Effector memory CD4-positive, alpha-beta T cell (primary cell): ENCODE measurements at regions not wholly inside any gene's neighbourhood (a gene's known extent, or its start where the extent isn't known, plus 50 kb on each side); places are given as distances from the start of the nearest gene placed in this dataset.

ENCODE experiments used
- DNase-seq, 3 donors: peaks; one replicate each; pipeline ENCODE4 v3.0.0-alpha.2; 2020
- H3K27ac ChIP-seq: 2 replicates; pipeline ENCODE4 v1.7.0; 2013; ENCODE audit warnings: mild to moderate bottlenecking, low read length, moderate library complexity; ENCODE audit not compliant: insufficient read depth, poor library complexity, severe bottlenecking
- H3K27me3 ChIP-seq: replicated peaks from 2 replicates; pipeline ENCODE4 v1.7.0; 2013; ENCODE audit warnings: mild to moderate bottlenecking, low read length; ENCODE audit not compliant: insufficient read depth, control insufficient read depth, poor library complexity, severe bottlenecking
- H3K36me3 ChIP-seq: 2 replicates; pipeline ENCODE4 v1.7.0; 2013; ENCODE audit warnings: mild to moderate bottlenecking, low read length, moderate library complexity; ENCODE audit not compliant: control insufficient read depth, insufficient read depth
- H3K4me1 ChIP-seq: 2 replicates; pipeline ENCODE4 v1.7.0; 2013; ENCODE audit warnings: low read length, mild to moderate bottlenecking; ENCODE audit not compliant: control insufficient read depth, insufficient read depth, poor library complexity, severe bottlenecking
- H3K4me3 ChIP-seq: 2 replicates; pipeline ENCODE4 v1.7.0; 2013; ENCODE audit warnings: low read length, low read depth, mild to moderate bottlenecking; ENCODE audit not compliant: insufficient read depth, poor library complexity, severe bottlenecking
- H3K9me3 ChIP-seq: 2 replicates; pipeline ENCODE4 v1.7.0; 2013; ENCODE audit warnings: mild to moderate bottlenecking, low read length, moderate library complexity; ENCODE audit not compliant: control insufficient read depth

- DNase-seq: no peak
- Histone ChIP-seq H3K9me3 (no peaks in the 10 kb centered on the region), H3K36me3 (no peaks in the 10 kb centered on the region), H3K4me3 (no peak overlapping the region), H3K4me1 (no peaks in the 10 kb centered on the region), H3K27me3 (no peaks in the 10 kb centered on the region), H3K27ac (no peak overlapping the region)
Measured at GRCh38 chr1:221099747-221100595, 220.7 kb downstream of the HLX start.

GRCh38 chr1:221100611-221101010 is 221.4 kb downstream of the HLX start:
- H3K4me3 ChIP-seq: no peak overlapping the region
- H3K36me3 ChIP-seq: no peaks in the 10 kb centered on the region
- no peak for DNase-seq
- H3K27me3 ChIP-seq: no peaks in the 10 kb centered on the region
- H3K27ac ChIP-seq: no peak overlapping the region
- H3K4me1 ChIP-seq: no peaks in the 10 kb centered on the region
- H3K9me3 ChIP-seq: no peaks in the 10 kb centered on the region

GRCh38 chr1:221101807-221102605 is 222.8 kb downstream of the HLX start:
- H3K4me3 ChIP-seq: no peak overlapping the region
- no peak overlapping the region for H3K27ac ChIP-seq

GRCh38 chr1:221104596-221104995 is 225.4 kb downstream of the HLX start:
- no peak for DNase-seq
- H3K36me3 ChIP-seq: no peaks in the 10 kb centered on the region

More at GRCh38 chr1:221101807-221102605, 222.8 kb downstream of the HLX start:
- Histone ChIP-seq H3K4me1 (no peaks in the 10 kb centered on the region), H3K9me3 (no peaks in the 10 kb centered on the region), H3K36me3 (no peaks in the 10 kb centered on the region), H3K27me3 (no peaks in the 10 kb centered on the region)
- no peak for DNase-seq

GRCh38 chr1:221105578-221105977 is 226.3 kb downstream of the HLX start:
- H3K27me3 ChIP-seq: no peaks in the 10 kb centered on the region
- no peak overlapping the region for H3K27ac ChIP-seq
- H3K4me3 ChIP-seq: no peak overlapping the region
- no peaks in the 10 kb centered on the region for H3K4me1 ChIP-seq
- no peaks in the 10 kb centered on the region for H3K36me3 ChIP-seq
- no peak for DNase-seq
- H3K9me3 ChIP-seq: no peaks in the 10 kb centered on the region

More at GRCh38 chr1:221104596-221104995, 225.4 kb downstream of the HLX start:
- H3K27me3 ChIP-seq: no peaks in the 10 kb centered on the region
- H3K4me3 ChIP-seq: no peak overlapping the region
- no peaks in the 10 kb centered on the region for H3K4me1 ChIP-seq
- no peaks in the 10 kb centered on the region for H3K9me3 ChIP-seq
- H3K27ac ChIP-seq: no peak overlapping the region

GRCh38 chr1:221106616-221107015 is 227.4 kb downstream of the HLX start:
- DNase-seq: no peak
- Histone ChIP-seq H3K4me1 (no peaks in the 10 kb centered on the region), H3K36me3 (no peaks in the 10 kb centered on the region), H3K9me3 (no peaks in the 10 kb centered on the region), H3K4me3 (no peak overlapping the region), H3K27me3 (no peaks in the 10 kb centered on the region), H3K27ac (no peak overlapping the region)

- Histone ChIP-seq H3K36me3 (no peaks in the 10 kb centered on the region), H3K4me1 (no peaks in the 10 kb centered on the region), H3K4me3 (no peak overlapping the region), H3K27me3 (no peaks in the 10 kb centered on the region), H3K9me3 (no peaks in the 10 kb centered on the region), H3K27ac (no peak overlapping the region)
- DNase-seq: no peak
Measured at GRCh38 chr1:221109930-221110329, 230.7 kb downstream of the HLX start.

GRCh38 chr1:221117133-221117532 is 237.9 kb downstream of the HLX start:
- Histone ChIP-seq H3K9me3 (no peaks in the 10 kb centered on the region), H3K4me3 (no peak overlapping the region), H3K4me1 (no peaks in the 10 kb centered on the region), H3K27me3 (no peaks in the 10 kb centered on the region), H3K27ac (no peak overlapping the region), H3K36me3 (no peaks in the 10 kb centered on the region)
- DNase-seq: no peak

GRCh38 chr1:221117548-221117951 is 238.3 kb downstream of the HLX start:
- H3K27ac ChIP-seq: no peak overlapping the region
- H3K9me3 ChIP-seq: no peaks in the 10 kb centered on the region
- no peaks in the 10 kb centered on the region for H3K4me1 ChIP-seq
- DNase-seq: no peak
- no peaks in the 10 kb centered on the region for H3K27me3 ChIP-seq
- H3K36me3 ChIP-seq: no peaks in the 10 kb centered on the region
- no peak overlapping the region for H3K4me3 ChIP-seq
